ENCODE measurements at regions not wholly inside any gene's neighbourhood (a gene's known extent, or its start where the extent isn't known, plus 50 kb on each side); places are given as distances from the start of the nearest gene placed in this dataset.

GRCh38 chr11:134754521-134755198 is 342.6 kb upstream of the B3GAT1 start:
- Histone ChIP-seq H3K4me3 (ENCODE audit: low read depth in 1 of 5, low read length in 5 of 5) (no peak overlapping the region), H3K9me3 (ENCODE audit: control insufficient read depth in 5 of 5, low read length in 5 of 5) (no peaks in the 10 kb centered on the region), H3K4me1 (ENCODE audit: control insufficient read depth in 5 of 5, insufficient read depth in 5 of 5, low read length in 5 of 5) (no peaks in the 10 kb centered on the region), H3K27ac (ENCODE audit: low read depth, low read length) (no peak overlapping the region), H3K27me3 (ENCODE audit: control insufficient read depth in 5 of 5, insufficient read depth in 4 of 5, low read length in 5 of 5) (peaks cover 0 to 18% (median 8%) of the 10 kb centered on the region in 5 donors), H3K9ac (ENCODE audit: low read length in 5 of 5) (no peak overlapping the region), H3K36me3 (ENCODE audit: control insufficient read depth in 5 of 5, insufficient read depth in 5 of 5, low read length in 5 of 5) (no peaks in the 10 kb centered on the region)

GRCh38 chr11:134753771-134754520 is 341.9 kb upstream of the B3GAT1 start:
- Histone ChIP-seq H3K4me3 (ENCODE audit: low read depth in 1 of 5, low read length in 5 of 5) (no peak overlapping the region), H3K36me3 (ENCODE audit: control insufficient read depth in 5 of 5, insufficient read depth in 5 of 5, low read length in 5 of 5) (no peaks in the 10 kb centered on the region), H3K27ac (ENCODE audit: low read depth, low read length) (no peak overlapping the region), H3K4me1 (ENCODE audit: control insufficient read depth in 5 of 5, insufficient read depth in 5 of 5, low read length in 5 of 5) (no peaks in the 10 kb centered on the region), H3K27me3 (ENCODE audit: control insufficient read depth in 5 of 5, insufficient read depth in 4 of 5, low read length in 5 of 5) (peaks cover 0 to 18% (median 8%) of the 10 kb centered on the region in 5 donors), H3K9me3 (ENCODE audit: control insufficient read depth in 5 of 5, low read length in 5 of 5) (peaks cover 0 to 4% (median under 1%) of the 10 kb centered on the region in 5 donors), H3K9ac (ENCODE audit: low read length in 5 of 5) (no peak overlapping the region)

- Histone ChIP-seq H3K36me3 (ENCODE audit: control insufficient read depth in 5 of 5, insufficient read depth in 5 of 5, low read length in 5 of 5) (no peaks in the 10 kb centered on the region), H3K27me3 (ENCODE audit: control insufficient read depth in 5 of 5, insufficient read depth in 4 of 5, low read length in 5 of 5) (peaks cover 0 to 17% (median 8%) of the 10 kb centered on the region in 5 donors), H3K4me1 (ENCODE audit: control insufficient read depth in 5 of 5, insufficient read depth in 5 of 5, low read length in 5 of 5) (no peaks in the 10 kb centered on the region), H3K9me3 (ENCODE audit: control insufficient read depth in 5 of 5, low read length in 5 of 5) (peaks cover 3 to 9% (median 5%) of the 10 kb centered on the region in 5 donors), H3K27ac (ENCODE audit: low read depth, low read length) (no peak overlapping the region), H3K4me3 (ENCODE audit: low read depth in 1 of 5, low read length in 5 of 5) (no peak overlapping the region), H3K9ac (ENCODE audit: low read length in 5 of 5) (no peak overlapping the region)
These were observed 341.1 kb upstream of the B3GAT1 start for GRCh38 chr11:134752964-134753770.

DNA sequence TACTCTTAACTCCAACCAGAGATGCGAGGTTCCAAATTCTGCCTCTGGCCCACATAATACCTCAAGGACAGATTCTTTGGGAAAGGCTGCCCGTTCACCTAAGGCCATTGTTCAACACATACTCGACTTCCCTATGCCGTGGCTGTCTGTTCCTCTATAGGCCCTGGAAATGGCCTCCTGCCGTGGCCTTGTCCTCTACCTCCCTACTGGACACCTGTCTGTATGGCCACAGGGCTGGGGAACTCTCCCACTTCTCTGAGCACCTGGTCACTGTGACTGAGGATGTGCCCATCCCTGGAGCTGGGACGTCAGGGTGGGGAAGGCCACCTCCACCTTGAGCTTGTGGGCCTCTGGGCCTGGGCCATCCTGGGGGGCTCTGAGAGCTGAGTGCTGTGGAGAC is 340.5 kb upstream of the B3GAT1 start:
- Histone ChIP-seq H3K27me3 (ENCODE audit: control insufficient read depth in 5 of 5, insufficient read depth in 4 of 5, low read length in 5 of 5) (peaks cover 0 to 16% (median 4%) of the 10 kb centered on the region in 5 donors), H3K4me1 (ENCODE audit: control insufficient read depth in 5 of 5, insufficient read depth in 5 of 5, low read length in 5 of 5) (no peaks in the 10 kb centered on the region)

GRCh38 chr11:134751766-134752165 is 339.7 kb upstream of the B3GAT1 start:
- Histone ChIP-seq H3K9me3 (ENCODE audit: control insufficient read depth in 5 of 5, low read length in 5 of 5) (peaks cover 5 to 14% (median 7%) of the 10 kb centered on the region in 5 donors), H3K4me1 (ENCODE audit: control insufficient read depth in 5 of 5, insufficient read depth in 5 of 5, low read length in 5 of 5) (no peaks in the 10 kb centered on the region), H3K36me3 (ENCODE audit: control insufficient read depth in 5 of 5, insufficient read depth in 5 of 5, low read length in 5 of 5) (no peaks in the 10 kb centered on the region), H3K27ac (ENCODE audit: low read depth, low read length) (no peak overlapping the region), H3K27me3 (ENCODE audit: control insufficient read depth in 5 of 5, insufficient read depth in 4 of 5, low read length in 5 of 5) (peaks cover 0 to 11% (median 4%) of the 10 kb centered on the region in 5 donors), H3K9ac (ENCODE audit: low read length in 5 of 5) (no peak overlapping the region), H3K4me3 (ENCODE audit: low read depth in 1 of 5, low read length in 5 of 5) (no peak overlapping the region)

More for the DNA sequence above, 340.5 kb upstream of the B3GAT1 start:
- no peaks in the 10 kb centered on the region for H3K36me3 ChIP-seq (ENCODE audit: control insufficient read depth in 5 of 5, insufficient read depth in 5 of 5, low read length in 5 of 5)
- no peak overlapping the region for H3K4me3 ChIP-seq (ENCODE audit: low read depth in 1 of 5, low read length in 5 of 5)
- peaks cover 5 to 12% (median 7%) of the 10 kb centered on the region in 5 donors for H3K9me3 ChIP-seq (ENCODE audit: control insufficient read depth in 5 of 5, low read length in 5 of 5)
- H3K9ac ChIP-seq (ENCODE audit: low read length in 5 of 5) = no peak overlapping the region
- H3K27ac ChIP-seq (ENCODE audit: low read depth, low read length) = no peak overlapping the region

DNA sequence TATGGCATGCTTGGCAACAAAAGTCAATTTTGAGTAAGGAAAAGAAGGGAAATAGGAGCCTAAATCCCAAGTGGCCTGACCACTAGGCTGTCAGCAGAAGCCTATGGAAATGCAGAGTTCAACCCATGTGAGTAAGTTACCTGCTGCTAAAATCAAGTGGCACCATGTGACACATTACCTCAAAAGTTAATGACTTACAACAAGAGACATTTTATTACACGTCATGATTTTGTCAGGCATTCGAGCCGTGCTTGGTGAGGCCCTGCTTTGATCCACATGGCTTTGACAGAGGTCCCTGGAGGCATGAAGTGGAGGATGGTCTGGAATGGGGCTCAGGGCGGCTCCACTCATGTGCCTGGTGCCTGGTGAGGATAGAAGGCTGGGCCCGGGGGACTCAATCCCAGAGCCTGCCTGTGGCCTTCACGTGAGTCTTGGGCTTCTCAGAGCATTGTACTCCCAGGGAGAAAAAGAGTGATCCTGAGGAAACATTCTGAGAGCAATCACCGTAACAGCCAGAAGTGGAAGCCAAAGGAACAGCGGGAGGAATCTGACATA is 339.1 kb upstream of the B3GAT1 start:
- H3K4me1 ChIP-seq (ENCODE audit: control insufficient read depth in 5 of 5, insufficient read depth in 5 of 5, low read length in 5 of 5) = no peaks in the 10 kb centered on the region
- no peak overlapping the region for H3K27ac ChIP-seq (ENCODE audit: low read depth, low read length)
- H3K9ac ChIP-seq (ENCODE audit: low read length in 5 of 5) = no peak overlapping the region
- no peak overlapping the region for H3K4me3 ChIP-seq (ENCODE audit: low read depth in 1 of 5, low read length in 5 of 5)
- peaks cover 0 to 11% (median 4%) of the 10 kb centered on the region in 5 donors for H3K27me3 ChIP-seq (ENCODE audit: control insufficient read depth in 5 of 5, insufficient read depth in 4 of 5, low read length in 5 of 5)
- peaks cover 5 to 20% (median 10%) of the 10 kb centered on the region in 5 donors for H3K9me3 ChIP-seq (ENCODE audit: control insufficient read depth in 5 of 5, low read length in 5 of 5)
- no peaks in the 10 kb centered on the region for H3K36me3 ChIP-seq (ENCODE audit: control insufficient read depth in 5 of 5, insufficient read depth in 5 of 5, low read length in 5 of 5)

DNA sequence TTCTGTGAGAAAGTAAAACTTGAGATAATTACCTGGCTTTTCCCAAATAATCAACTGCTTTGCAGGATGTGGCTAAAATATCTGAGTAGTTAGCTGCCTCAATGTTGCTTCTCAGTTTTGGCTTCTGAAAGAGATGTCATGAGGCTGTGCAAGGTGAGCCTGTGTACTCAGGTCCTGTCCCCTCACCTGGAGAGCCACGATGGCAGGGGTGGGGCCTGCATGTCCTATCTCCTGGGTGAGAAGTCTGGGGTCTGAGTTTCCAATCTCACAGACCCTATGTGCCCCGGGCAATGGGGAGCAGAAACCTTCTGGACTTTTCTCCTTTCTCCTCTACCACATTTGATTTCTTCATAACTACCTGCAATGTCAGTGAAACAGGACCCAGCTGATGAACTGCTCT is 338.6 kb upstream of the B3GAT1 start:
- no peaks in the 10 kb centered on the region for H3K36me3 ChIP-seq (ENCODE audit: control insufficient read depth in 5 of 5, insufficient read depth in 5 of 5, low read length in 5 of 5)
- no peak overlapping the region for H3K27ac ChIP-seq (ENCODE audit: low read depth, low read length)
- no peak overlapping the region for H3K9ac ChIP-seq (ENCODE audit: low read length in 5 of 5)
- no peaks in the 10 kb centered on the region for H3K4me1 ChIP-seq (ENCODE audit: control insufficient read depth in 5 of 5, insufficient read depth in 5 of 5, low read length in 5 of 5)
- H3K4me3 ChIP-seq (ENCODE audit: low read depth in 1 of 5, low read length in 5 of 5) = no peak overlapping the region
- peaks cover 5 to 21% (median 12%) of the 10 kb centered on the region in 5 donors for H3K9me3 ChIP-seq (ENCODE audit: control insufficient read depth in 5 of 5, low read length in 5 of 5)
- peaks cover 0 to 11% (median 4%) of the 10 kb centered on the region in 5 donors for H3K27me3 ChIP-seq (ENCODE audit: control insufficient read depth in 5 of 5, insufficient read depth in 4 of 5, low read length in 5 of 5)

GRCh38 chr11:134749040-134749839 is 337.2 kb upstream of the B3GAT1 start:
- Histone ChIP-seq H3K27me3 (ENCODE audit: control insufficient read depth in 5 of 5, insufficient read depth in 4 of 5, low read length in 5 of 5) (peaks cover 0 to 8% (median 5%) of the 10 kb centered on the region in 5 donors), H3K9me3 (ENCODE audit: control insufficient read depth in 5 of 5, low read length in 5 of 5) (peaks cover 5 to 21% (median 12%) of the 10 kb centered on the region in 5 donors), H3K4me1 (ENCODE audit: control insufficient read depth in 5 of 5, insufficient read depth in 5 of 5, low read length in 5 of 5) (no peaks in the 10 kb centered on the region), H3K9ac (ENCODE audit: low read length in 5 of 5) (no peak overlapping the region), H3K4me3 (ENCODE audit: low read depth in 1 of 5, low read length in 5 of 5) (no peak overlapping the region), H3K36me3 (ENCODE audit: control insufficient read depth in 5 of 5, insufficient read depth in 5 of 5, low read length in 5 of 5) (no peaks in the 10 kb centered on the region), H3K27ac (ENCODE audit: low read depth, low read length) (no peak overlapping the region)

DNA sequence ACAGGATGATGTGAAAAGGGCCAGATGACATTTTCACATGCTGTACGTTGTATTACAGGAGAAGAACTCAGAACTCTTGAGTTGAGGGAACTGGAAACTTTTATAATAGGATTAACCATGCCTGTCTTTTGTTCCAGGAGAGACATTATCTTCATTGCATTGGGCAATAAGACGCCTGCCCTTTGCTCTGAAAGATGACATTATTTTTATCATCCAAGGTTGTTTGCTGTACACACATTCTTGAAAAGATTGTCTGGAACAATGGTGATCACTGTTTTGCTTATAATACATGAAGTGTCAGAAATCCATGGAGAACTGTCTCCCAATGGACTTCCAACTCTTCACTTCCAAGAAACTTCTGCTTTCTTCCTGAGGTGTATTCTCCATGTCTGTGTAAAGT is 334.6 kb upstream of the B3GAT1 start:
- peaks cover 0 to 10% (median 7%) of the 10 kb centered on the region in 5 donors for H3K27me3 ChIP-seq (ENCODE audit: control insufficient read depth in 5 of 5, insufficient read depth in 4 of 5, low read length in 5 of 5)
- peaks cover 5 to 21% (median 12%) of the 10 kb centered on the region in 5 donors for H3K9me3 ChIP-seq (ENCODE audit: control insufficient read depth in 5 of 5, low read length in 5 of 5)
- no peak overlapping the region for H3K27ac ChIP-seq (ENCODE audit: low read depth, low read length)
- H3K4me1 ChIP-seq (ENCODE audit: control insufficient read depth in 5 of 5, insufficient read depth in 5 of 5, low read length in 5 of 5) = no peaks in the 10 kb centered on the region
- H3K4me3 ChIP-seq (ENCODE audit: low read depth in 1 of 5, low read length in 5 of 5) = no peak overlapping the region
- H3K9ac ChIP-seq (ENCODE audit: low read length in 5 of 5) = no peak overlapping the region
- H3K36me3 ChIP-seq (ENCODE audit: control insufficient read depth in 5 of 5, insufficient read depth in 5 of 5, low read length in 5 of 5) = no peaks in the 10 kb centered on the region
